GM18507 (cell line): ENCODE measurements at regions not wholly inside any gene's neighbourhood (a gene's known extent, or its start where the extent isn't known, plus 50 kb on each side); places are given as distances from the start of the nearest gene placed in this dataset.
"Not testable (repeated sequence)": the region's sequence is repeated elsewhere in the genome, so short reads cannot be mapped to it uniquely, and the experiment has no call there.

Source experiments
- DNase-seq: peaks from one replicate; pipeline ENCODE4 v3.0.0; 2011; ENCODE audit warnings: low read depth; ENCODE audit not compliant: insufficient read length; ENCODE audit errors: extremely low spot score
- FAIRE-seq: peaks from 2 replicates; lab custom pipeline; 2011; peaks lifted over from hg19 to GRCh38; lab: Jason Lieb, UNC

DNA sequence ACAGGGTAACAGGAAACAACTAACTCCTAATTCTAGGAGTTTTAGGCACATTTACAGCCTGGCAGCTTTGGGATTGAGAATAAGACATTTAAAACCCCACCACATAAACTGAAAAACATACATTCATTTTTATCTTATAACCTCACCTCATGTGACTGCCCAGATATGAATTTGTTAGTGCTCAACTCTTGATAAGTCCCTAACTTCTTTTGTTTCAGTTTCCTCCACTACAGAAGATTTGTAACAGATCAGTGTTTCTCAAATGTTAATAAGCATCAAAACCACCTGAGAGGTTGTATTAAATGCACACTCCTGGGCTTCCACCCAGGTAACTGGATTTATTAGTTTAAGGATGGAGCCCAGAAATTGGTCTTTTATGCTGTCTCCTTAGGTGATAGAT, 190.1 kb upstream of the ARID1B start:
- FAIRE-seq = peak; percentile 61

DNA sequence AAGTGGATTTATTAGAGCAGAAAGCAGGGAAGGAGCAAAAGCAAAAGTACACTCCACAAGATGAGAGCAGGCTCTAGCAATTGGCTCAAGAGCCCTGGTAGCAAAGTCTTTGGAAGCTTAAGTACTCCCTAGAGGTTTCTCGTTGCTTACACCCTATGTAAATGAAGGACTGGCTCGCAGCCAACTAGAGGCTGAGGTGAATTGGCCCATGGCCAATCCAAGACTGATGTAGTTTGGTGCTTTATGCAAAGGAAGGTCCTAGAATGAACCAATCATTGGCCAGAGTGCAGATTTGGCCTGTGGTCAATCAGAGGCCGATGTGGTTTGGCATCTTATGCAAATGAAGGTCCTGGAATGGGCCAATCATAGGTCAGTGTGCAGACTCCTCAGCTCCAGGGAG, 191.3 kb upstream of the ARID1B start:
- FAIRE-seq = no peak
- no peak for DNase-seq

More for the DNA sequence above, 190.1 kb upstream of the ARID1B start:
- no peak for DNase-seq

DNA sequence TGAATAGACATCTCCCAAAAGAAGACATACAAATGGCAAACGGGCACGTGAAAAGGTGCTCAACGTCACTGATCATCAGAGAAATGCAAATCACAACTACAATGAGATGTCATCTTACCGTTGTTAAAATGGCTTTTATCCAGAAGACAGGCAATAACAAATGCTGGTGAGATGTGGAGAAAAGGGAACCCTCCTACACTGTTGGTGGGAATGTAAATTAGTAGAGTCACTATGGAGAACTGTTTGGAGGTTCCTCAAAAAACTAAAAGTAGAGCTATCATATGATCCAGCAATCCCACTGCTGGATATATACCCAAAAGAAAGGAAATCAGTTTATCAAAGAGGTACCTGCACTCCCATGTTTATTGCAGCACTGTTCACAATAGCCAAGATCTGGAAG, 193.1 kb upstream of the ARID1B start:
- FAIRE-seq, DNase-seq: not testable (repeated sequence)

DNA sequence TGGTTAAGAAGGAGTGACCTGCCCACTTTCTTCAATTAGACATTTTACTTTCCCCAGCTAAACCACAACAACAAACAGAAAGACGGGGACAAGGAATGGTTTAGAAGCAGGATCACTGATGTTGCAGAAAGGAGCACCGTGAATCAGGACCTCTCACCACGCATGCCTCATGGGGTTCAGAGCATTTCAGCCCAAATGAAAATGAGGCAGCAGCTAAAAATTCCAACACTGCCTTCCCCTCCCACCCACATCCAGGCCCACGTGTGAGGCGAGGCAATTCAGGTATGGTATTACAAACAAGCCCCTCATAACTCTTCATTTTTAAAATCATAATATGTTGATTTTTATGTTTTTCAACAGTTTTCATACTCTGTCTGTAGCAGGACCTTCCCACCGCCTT, 194.1 kb upstream of the ARID1B start:
- DNase-seq = no peak
- no peak for FAIRE-seq

GRCh38 chr6:156582509-156582992, 194.6 kb upstream of the ARID1B start:
- FAIRE-seq (no peak), DNase-seq (no peak)

DNA sequence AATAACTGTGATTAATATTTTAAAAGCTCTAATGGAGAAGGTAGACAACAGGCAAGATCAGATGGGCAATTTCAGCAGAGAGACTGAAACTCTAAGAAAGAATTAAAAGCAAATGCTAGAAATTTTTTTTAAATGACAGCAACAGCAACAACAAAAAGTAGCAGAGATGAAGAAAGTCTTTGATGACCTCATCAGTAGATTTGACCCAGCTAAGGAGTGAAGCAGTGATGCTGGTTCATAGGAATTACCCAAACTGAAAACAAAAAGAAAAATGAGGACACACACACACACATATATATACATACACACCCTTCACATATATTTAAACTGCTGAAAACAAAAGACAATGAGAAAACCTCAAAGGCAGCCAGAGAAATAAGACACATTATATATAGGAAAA, 197.6 kb upstream of the ARID1B start:
- FAIRE-seq = no peak

GRCh38 chr6:156577749-156578148, 199.4 kb upstream of the ARID1B start:
- FAIRE-seq (no peak), DNase-seq (no peak)

More for the DNA sequence above, 197.6 kb upstream of the ARID1B start:
- DNase-seq = no peak

- FAIRE-seq = no peak
- DNase-seq = no peak
Measured at GRCh38 chr6:156575361-156575760, 201.8 kb upstream of the ARID1B start.

DNA sequence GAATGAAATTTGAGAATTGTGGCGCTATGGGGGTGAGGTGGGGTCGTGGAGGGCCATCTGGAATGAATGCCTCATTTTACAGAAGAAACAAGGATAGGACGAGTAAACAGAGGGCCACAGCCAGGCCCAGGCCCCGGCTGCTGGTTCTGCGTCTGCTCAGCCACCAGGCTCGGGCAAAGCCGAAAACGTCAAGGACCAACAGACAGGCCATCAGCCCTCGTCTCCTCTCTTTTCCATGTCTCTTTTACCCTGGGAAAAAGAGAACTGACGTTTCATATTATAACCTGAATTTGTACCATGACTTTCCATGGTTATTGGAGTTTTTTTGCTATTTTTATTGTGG, 212.4 kb upstream of the ARID1B start:
- FAIRE-seq = no peak
- DNase-seq = no peak

GRCh38 chr6:156564127-156564806, 212.9 kb upstream of the ARID1B start:
- FAIRE-seq (peak; percentile 91), DNase-seq (peak; percentile 75)

GRCh38 chr6:156563714-156564113, 213.5 kb upstream of the ARID1B start:
- FAIRE-seq = no peak
- DNase-seq = no peak

- FAIRE-seq (no peak), DNase-seq (no peak)
Measured at GRCh38 chr6:156562636-156563035, 214.5 kb upstream of the ARID1B start.

DNA sequence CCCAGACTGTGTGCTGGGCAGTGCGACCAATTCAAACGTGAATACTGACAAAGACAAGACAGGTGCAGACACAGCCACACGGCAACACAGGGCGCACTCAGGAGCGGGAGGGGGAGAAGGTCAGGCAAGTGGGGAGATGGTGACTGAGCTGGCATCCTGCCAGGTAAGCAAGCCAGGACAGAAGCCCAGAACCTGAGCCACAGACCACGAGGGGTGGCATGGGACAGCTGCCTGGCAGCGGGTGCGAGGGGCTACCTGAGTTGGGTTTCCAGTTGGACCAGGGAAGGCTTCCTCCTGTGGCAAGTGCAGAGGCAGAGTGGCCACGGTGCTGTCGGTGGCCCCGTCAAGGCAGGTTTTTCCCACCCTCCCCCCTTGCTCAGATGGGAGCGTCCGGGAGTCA, 215.2 kb upstream of the ARID1B start:
- no peak for DNase-seq

DNA sequence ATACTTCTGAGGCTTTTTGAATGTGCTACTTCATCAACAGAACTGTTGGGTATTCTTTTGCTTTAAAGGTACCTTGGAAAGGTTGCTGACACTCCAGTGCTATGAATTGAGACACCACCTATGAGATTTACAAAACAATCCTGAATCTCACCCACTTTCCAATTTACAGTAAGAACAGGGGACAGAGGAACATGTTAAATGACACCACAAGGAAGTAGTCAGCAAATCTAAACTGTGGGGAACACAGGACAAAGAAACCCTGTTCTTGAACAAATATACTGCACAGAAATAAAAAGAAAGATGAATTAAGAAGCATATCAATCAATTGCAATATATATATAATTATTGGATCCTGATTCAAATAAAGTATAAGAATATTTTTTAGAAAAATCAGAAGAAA, 216.7 kb upstream of the ARID1B start:
- DNase-seq = no peak
- FAIRE-seq = no peak

More for the DNA sequence above, 215.2 kb upstream of the ARID1B start:
- no peak for FAIRE-seq

DNA sequence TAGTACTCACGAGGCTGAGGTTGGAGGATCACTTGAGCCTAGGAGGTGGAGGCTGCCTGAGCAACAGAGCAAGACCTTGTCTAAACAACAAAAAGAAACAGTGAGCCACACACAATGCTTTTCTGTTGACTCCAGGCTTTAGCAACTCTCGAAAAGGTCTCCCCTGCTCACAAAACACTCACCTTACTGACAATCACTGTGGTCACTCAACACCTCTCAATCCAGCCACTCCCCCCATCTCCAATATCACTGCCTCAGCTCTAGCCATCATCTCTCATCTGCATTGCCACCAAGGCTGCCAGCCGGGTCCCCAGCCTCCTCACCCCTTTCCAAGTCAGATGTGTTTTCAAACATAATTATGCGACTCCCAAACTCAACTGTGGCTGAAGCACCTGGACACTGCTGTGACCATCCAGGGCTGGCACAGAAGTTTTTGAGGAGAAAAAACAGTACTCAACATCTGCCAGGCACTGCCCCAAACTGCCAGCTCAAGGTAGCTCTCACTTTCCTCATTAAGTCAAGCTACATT, 218.0 kb upstream of the ARID1B start:
- DNase-seq = no peak
- no peak for FAIRE-seq

DNA sequence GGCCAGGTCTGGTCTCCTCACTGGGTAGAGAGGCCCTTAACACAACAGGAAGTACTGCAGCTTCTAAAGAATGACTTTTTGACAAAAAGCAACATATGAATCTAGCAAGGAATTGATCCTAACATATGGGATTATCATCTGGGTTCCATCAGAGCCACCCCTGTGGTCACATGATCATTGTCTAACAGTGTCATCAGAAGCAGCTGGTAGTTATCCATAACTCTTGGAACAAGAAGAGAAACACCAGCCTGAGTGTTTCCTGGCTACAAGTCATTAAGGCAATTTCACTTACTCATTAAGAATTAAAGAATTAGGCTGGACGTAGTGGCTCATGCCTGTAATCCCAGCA, 219.3 kb upstream of the ARID1B start:
- DNase-seq (no peak), FAIRE-seq (no peak)

DNA sequence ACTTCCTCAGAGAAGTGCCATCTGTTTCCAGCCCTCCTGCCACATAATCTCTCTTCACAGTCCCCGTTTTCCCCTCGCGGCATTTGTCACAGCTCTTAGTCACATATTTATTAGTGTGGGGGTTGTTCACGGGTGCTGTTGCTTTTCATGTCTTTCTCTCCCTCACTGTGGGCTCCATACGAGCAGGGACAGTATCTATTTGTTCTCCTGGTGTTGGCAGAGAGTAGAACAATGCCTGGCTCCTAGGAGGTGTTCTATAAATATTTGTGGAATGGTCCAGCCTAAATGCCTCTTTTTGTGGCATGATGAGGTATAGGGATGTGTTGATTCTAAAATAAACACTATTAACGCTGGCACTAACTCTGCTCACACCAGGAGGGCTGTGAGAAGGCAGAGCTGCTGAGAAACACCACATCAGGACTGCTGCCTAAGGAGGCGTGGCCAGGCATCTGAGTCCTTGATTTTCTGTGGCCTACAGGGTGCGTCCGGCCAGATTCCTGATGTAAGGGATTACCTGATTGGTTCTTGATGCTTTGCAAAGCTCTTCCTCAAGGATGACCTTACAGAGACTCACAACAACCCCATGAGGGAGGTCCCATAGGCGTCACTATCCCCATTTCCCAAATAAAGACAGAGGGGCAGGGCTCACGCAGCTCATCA, 219.8 kb upstream of the ARID1B start:
- DNase-seq (no peak), FAIRE-seq (no peak)

DNA sequence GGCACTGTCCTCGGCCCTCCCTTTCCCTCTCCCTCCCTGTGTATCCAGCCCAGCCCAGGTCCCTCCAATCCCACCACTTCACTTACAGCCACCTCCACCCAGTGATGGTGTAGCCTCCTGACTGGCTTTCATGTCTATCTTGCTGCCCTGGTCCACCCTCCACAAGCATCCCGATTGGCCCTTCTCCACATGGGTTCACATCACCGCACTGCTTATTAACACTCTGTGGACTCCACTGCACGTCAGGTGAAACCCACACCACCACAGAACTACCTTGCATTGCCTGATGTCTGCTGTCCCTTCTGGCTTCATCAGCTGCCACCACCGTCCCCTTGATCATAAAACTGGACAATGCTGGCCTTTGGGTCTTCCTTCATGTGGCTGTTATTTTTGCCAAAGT, 220.4 kb upstream of the ARID1B start:
- FAIRE-seq (no peak), DNase-seq (no peak)

DNA sequence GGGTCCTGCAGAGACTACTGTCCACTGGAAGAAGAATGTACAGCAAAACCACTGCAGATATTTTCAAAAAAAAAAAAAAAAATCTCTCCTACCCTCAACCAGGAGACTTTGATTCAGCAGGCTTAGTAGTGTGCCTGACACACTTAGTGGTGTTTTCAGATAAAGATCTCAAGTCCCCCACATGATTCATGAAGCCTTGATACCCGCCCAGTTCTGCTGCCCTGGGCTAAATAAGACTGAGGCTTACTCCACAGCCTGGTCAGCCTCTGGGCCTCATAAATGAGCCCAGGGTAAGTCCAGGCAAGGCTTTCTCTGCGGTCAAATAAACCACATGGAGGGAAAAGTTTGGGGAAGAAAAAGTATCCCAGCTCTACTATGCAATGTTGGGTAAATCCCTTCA, 222.1 kb upstream of the ARID1B start:
- no peak for DNase-seq
- no peak for FAIRE-seq

- no peak for DNase-seq
- FAIRE-seq = no peak
Measured at GRCh38 chr6:156554160-156554559, 223.0 kb upstream of the ARID1B start.

DNA sequence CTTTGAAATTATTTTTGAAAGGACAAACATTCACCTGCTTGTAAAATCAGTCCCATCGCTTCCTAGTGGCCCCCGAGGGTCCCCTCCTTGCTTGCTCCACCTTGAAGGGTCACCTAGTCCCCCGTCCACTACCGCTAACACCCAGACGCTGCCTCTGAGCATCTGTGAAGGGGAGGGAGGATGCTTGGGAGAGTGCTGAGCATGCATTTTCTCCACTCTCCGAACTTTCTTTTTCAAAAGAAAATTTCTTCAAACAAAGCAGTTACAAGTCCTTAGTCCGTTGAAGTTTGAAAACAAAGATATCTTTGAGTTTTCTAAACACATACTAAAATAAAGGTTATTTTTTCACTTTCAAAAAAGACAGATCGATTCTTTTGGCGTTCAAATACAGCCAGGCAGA, 224.3 kb upstream of the ARID1B start:
- DNase-seq (no peak), FAIRE-seq (no peak)
